Hepatocyte (in vitro differentiated cells): ENCODE measurements at regions not wholly inside any gene's neighbourhood (a gene's known extent, or its start where the extent isn't known, plus 50 kb on each side); places are given as distances from the start of the nearest gene placed in this dataset.

Experiments
- DNase-seq: peaks from one replicate; pipeline ENCODE4 v3.0.0-alpha.2; 2016; ENCODE audit warnings: low spot score
- H2AFZ ChIP-seq: fragments of 200-600 bp; sonication (generic); 2 replicates; pipeline ENCODE4 v1.6.0; 2016; ENCODE audit warnings: antibody characterized with exemption, mild to moderate bottlenecking
- H3K27ac ChIP-seq: fragments of 200-600 bp; sonication (generic); 2 replicates; pipeline ENCODE4 v1.5.1; 2016; ENCODE audit warnings: mild to moderate bottlenecking
- H3K27me3 ChIP-seq: fragments of 200-600 bp; sonication (generic); 2 replicates; pipeline ENCODE4 v1.6.1; 2016
- H3K36me3 ChIP-seq: fragments of 200-600 bp; sonication (generic); replicated peaks from 2 replicates; pipeline ENCODE4 v1.5.1; 2016; ENCODE audit warnings: low read depth; ENCODE audit not compliant: insufficient read depth
- H3K4me1 ChIP-seq: fragments of 200-600 bp; sonication (generic); 2 replicates; pipeline ENCODE4 v1.5.1; 2016; ENCODE audit warnings: mild to moderate bottlenecking, moderate library complexity; ENCODE audit not compliant: insufficient read depth
- H3K4me2 ChIP-seq: fragments of 200-600 bp; sonication (generic); 2 replicates; pipeline ENCODE4 v1.6.0; 2016
- H3K4me3 ChIP-seq: fragments of 200-600 bp; sonication (generic); 2 replicates; pipeline ENCODE4 v1.5.1; 2016; ENCODE audit warnings: mild to moderate bottlenecking
- H3K79me2 ChIP-seq: fragments of 200-600 bp; sonication (generic); 2 replicates; pipeline ENCODE4 v1.6.0; 2017; ENCODE audit warnings: mild to moderate bottlenecking
- H3K9me2 ChIP-seq: fragments of 200-600 bp; sonication (generic); replicated peaks from 2 replicates; pipeline ENCODE4 v1.6.0; 2017; ENCODE audit warnings: mild to moderate bottlenecking; ENCODE audit not compliant: insufficient read depth
- H3K9me3 ChIP-seq: fragments of 200-600 bp; sonication (generic); 2 replicates; pipeline ENCODE4 v1.5.1; 2016; ENCODE audit warnings: low read depth, mild to moderate bottlenecking
- H4K20me1 ChIP-seq: fragments of 200-600 bp; sonication (generic); 2 replicates; pipeline ENCODE4 v1.6.0; 2016; ENCODE audit warnings: mild to moderate bottlenecking; ENCODE audit not compliant: insufficient read depth, poor library complexity, severe bottlenecking
- EZH2 ChIP-seq: fragments of 200-600 bp; sonication (generic); IDR thresholded peaks from 2 replicates; pipeline ENCODE4 v1.6.1; 2016; ENCODE audit warnings: antibody characterized with exemption, mild to moderate bottlenecking, borderline replicate concordance
- EZH2phosphoT487 ChIP-seq: fragments of 200-600 bp; sonication (generic); IDR thresholded peaks from one replicate; pipeline ENCODE4 v1.6.1; 2018; ENCODE audit warnings: antibody characterized with exemption, mild to moderate bottlenecking, low read depth, moderate library complexity; ENCODE audit not compliant: unreplicated experiment, severe bottlenecking
- WGBS: methylation state at CpG from one replicate; pipeline ENCODE4 v1.1.6; 2016; ENCODE audit warnings: low lambda C conversion rate; ENCODE audit errors: missing lambda C conversion rate; 5-methylcytosine and 5-hydroxymethylcytosine counted together
- TF ChIP-seq, protein P1 (sequence below): fragments of 200-600 bp; sonication (generic); IDR thresholded peaks from 2 replicates; pipeline ENCODE4 v1.5.1; 2016; ENCODE audit warnings: antibody characterized with exemption, mild to moderate bottlenecking; ENCODE audit not compliant: poor library complexity

DNA sequence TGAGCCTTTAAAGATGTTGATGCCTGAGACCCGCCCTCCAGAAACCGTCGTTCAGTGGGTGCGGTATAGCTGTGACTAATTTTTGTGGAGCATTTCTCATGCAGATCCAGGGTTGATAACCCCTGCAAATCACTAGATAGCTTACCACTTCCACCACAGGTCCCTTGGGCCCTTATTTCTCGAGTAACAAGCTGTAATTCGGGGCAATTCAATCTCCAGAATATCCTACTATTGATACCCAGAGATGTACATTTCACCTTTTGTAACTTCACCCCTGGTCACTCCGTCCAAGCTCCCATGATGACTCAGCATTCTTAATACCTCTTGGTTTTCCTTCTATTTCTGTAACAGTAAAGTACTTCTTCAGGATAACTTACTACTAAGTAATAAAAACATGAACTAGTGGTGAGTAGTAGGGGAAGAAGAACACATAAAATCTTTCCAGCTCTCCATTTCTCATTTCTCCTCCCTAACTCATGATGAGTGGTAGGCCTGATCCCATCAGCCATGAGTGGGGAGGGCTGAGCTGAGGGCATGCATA is 71.9 kb upstream of the UBL3 start:
- 80% methylated on average over 7 of the region's 7 CpGs for WGBS
- Histone ChIP-seq H3K9me2 (no peaks in the 10 kb centered on the region), H3K36me3 (no peaks in the 10 kb centered on the region), H3K4me2 (no peak overlapping the region), H3K4me3 (no peak overlapping the region), H3K27me3 (no peaks in the 10 kb centered on the region), H3K4me1 (peaks cover 41% of the 10 kb centered on the region), H2AFZ (no peak overlapping the region), H3K79me2 (no peaks in the 10 kb centered on the region), H4K20me1 (no peaks in the 10 kb centered on the region), H3K27ac (peak overlapping the region; percentile 97), H3K9me3 (no peaks in the 10 kb centered on the region)
- TF ChIP-seq EZH2 (no peak), EZH2phosphoT487 (no peak)
- TF ChIP-seq, protein P1, sequence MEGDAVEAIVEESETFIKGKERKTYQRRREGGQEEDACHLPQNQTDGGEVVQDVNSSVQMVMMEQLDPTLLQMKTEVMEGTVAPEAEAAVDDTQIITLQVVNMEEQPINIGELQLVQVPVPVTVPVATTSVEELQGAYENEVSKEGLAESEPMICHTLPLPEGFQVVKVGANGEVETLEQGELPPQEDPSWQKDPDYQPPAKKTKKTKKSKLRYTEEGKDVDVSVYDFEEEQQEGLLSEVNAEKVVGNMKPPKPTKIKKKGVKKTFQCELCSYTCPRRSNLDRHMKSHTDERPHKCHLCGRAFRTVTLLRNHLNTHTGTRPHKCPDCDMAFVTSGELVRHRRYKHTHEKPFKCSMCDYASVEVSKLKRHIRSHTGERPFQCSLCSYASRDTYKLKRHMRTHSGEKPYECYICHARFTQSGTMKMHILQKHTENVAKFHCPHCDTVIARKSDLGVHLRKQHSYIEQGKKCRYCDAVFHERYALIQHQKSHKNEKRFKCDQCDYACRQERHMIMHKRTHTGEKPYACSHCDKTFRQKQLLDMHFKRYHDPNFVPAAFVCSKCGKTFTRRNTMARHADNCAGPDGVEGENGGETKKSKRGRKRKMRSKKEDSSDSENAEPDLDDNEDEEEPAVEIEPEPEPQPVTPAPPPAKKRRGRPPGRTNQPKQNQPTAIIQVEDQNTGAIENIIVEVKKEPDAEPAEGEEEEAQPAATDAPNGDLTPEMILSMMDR, result no peak
- no peak for DNase-seq

DNA sequence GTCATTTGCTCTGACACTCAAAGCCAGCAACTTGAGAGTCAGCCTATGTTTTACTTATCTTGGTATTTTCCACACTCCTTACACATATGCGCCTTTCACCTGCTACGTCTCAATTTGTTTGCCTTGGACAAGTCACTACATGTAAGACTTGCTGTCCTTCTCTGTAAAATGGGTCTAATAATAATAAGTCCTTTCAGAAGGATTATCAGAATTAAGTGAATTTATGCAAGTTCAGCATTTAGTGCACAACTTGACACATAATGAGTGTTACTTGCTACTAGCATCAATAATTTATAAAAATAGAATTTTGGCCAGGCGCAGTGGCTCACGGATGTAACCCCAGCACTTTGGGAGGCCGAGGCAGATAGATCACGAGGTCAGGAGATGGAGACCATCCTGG is 71.1 kb upstream of the UBL3 start:
- WGBS, result 98% methylated on average over 6 of the region's 6 CpGs
- Histone ChIP-seq H3K4me1 (peaks cover 41% of the 10 kb centered on the region), H3K79me2 (no peaks in the 10 kb centered on the region), H3K27me3 (no peaks in the 10 kb centered on the region), H3K9me3 (no peaks in the 10 kb centered on the region), H3K9me2 (no peaks in the 10 kb centered on the region), H3K4me2 (no peak overlapping the region), H4K20me1 (no peaks in the 10 kb centered on the region), H2AFZ (no peak overlapping the region), H3K36me3 (no peaks in the 10 kb centered on the region), H3K27ac (peak overlapping the region; percentile 9), H3K4me3 (no peak overlapping the region)
- DNase-seq, result no peak
- TF ChIP-seq, protein P1, result no peak
- TF ChIP-seq EZH2, result no peak
- TF ChIP-seq EZH2phosphoT487, result no peak

- no peaks in the 10 kb centered on the region for H3K27me3 ChIP-seq
- peaks cover 28% of the 10 kb centered on the region for H3K4me1 ChIP-seq
- no peaks in the 10 kb centered on the region for H3K79me2 ChIP-seq
- no peaks in the 10 kb centered on the region for H3K9me2 ChIP-seq
- H3K9me3 ChIP-seq, result no peaks in the 10 kb centered on the region
- H4K20me1 ChIP-seq, result no peaks in the 10 kb centered on the region
- no peaks in the 10 kb centered on the region for H3K36me3 ChIP-seq
- no peak for DNase-seq
- 61% methylated on average over 5 of the region's 5 CpGs for WGBS
- no peak overlapping the region for H2AFZ ChIP-seq
- no peak overlapping the region for H3K4me3 ChIP-seq
- H3K4me2 ChIP-seq, result no peak overlapping the region
- TF ChIP-seq EZH2phosphoT487, result no peak
- no peak for TF ChIP-seq EZH2
- TF ChIP-seq, protein P1, result no peak
- H3K27ac ChIP-seq, result no peak overlapping the region
These were observed 69.7 kb upstream of the UBL3 start for GRCh38 chr13:29920025-29920643.
